GM12878 (cell line): ENCODE measurements at regions not wholly inside any gene's neighbourhood (a gene's known extent, or its start where the extent isn't known, plus 50 kb on each side); places are given as distances from the start of the nearest gene placed in this dataset.

ENCODE experiments used
- ATAC-seq: fragments of 200-7000 bp; cut with Tn5 transposase; 3 replicates; pipeline ENCODE4 v1.9.1; 2020; ENCODE audit warnings: mild to moderate bottlenecking, moderate library complexity
- BruUV-seq: library from RNA; stranded (reverse); fragments of 400-500 nt; replicated peaks from 2 replicates; lab custom pipeline; 2021; lab: Mats Ljungman, UMichigan
- CTCF ChIA-PET: fragments of 300-600 bp; sonication (Branson Sonifier 250); formaldehyde crosslinking; extraction: SDS; loops from one replicate; lab custom pipeline; 2021; ENCODE audit warnings: inconsistent platforms; lab: Yijun Ruan, JAX
- POLR2A ChIA-PET: fragments of 350-600 bp; formaldehyde crosslinking; extraction: SDS; loops from one replicate; lab custom pipeline; 2021; ENCODE audit warnings: inconsistent platforms; lab: Charles Lee
- RAD21 ChIA-PET: fragments of 300-600 bp; sonication (Branson Sonifier 250); formaldehyde crosslinking; loops from one replicate; lab custom pipeline; 2023; ENCODE audit warnings: antibody characterized with exemption; ENCODE audit not compliant: unreplicated experiment; lab: Charles Lee
- SMC1A ChIA-PET: fragments of 300-600 bp; sonication (Branson Sonifier 250); formaldehyde crosslinking; loops from one replicate; lab custom pipeline; 2023; ENCODE audit not compliant: unreplicated experiment, uncharacterized antibody; lab: Charles Lee
- DNase-seq: peaks from one replicate; pipeline ENCODE4 v3.0.0-alpha.2; 2011; ENCODE audit warnings: low read depth, low spot score
- FAIRE-seq: peaks from 3 replicates; lab custom pipeline; 2011; peaks lifted over from hg19 to GRCh38; lab: Jason Lieb, UNC
- H2AFZ ChIP-seq: 2 replicates; pipeline ENCODE4 v1.6.0; 2011; ENCODE audit warnings: low read depth, low read length, control low read depth; ENCODE audit not compliant: control insufficient read depth
- H3K27ac ChIP-seq: 2 replicates; pipeline ENCODE4 v1.5.1; 2011; ENCODE audit warnings: control low read depth; ENCODE audit not compliant: control insufficient read depth, insufficient read depth
- H3K27me3 ChIP-seq, 2 experiments: replicated peaks in 1 of 2; 2 replicates each; pipeline versions ENCODE4 v1.6.0 to v1.6.1; 2011; ENCODE audit warnings: low read length in 1 of 2; ENCODE audit not compliant: control insufficient read depth in 2 of 2, insufficient read depth in 2 of 2
- H3K36me3 ChIP-seq, 2 experiments: 2 replicates each; pipeline ENCODE4 v1.5.1; 2011; ENCODE audit warnings: low read length in 1 of 2; ENCODE audit not compliant: control insufficient read depth in 2 of 2, insufficient read depth in 2 of 2
- H3K4me1 ChIP-seq: 2 replicates; pipeline ENCODE4 v1.6.1; 2011; ENCODE audit warnings: mild to moderate bottlenecking, low read length, moderate library complexity, mixed read lengths; ENCODE audit not compliant: control insufficient read depth, insufficient read depth
- H3K4me2 ChIP-seq: 2 replicates; pipeline ENCODE4 v1.6.0; 2011; ENCODE audit warnings: control low read depth; ENCODE audit not compliant: control insufficient read depth, insufficient read depth
- H3K4me3 ChIP-seq: fragments of 200-600 bp; sonication (generic); 2 replicates; pipeline ENCODE4 v1.5.1; 2016
- H3K79me2 ChIP-seq: 2 replicates; pipeline ENCODE4 v1.6.0; 2011; ENCODE audit warnings: low read length; ENCODE audit not compliant: control insufficient read depth, insufficient read depth
- H3K9ac ChIP-seq: 2 replicates; pipeline ENCODE4 v1.8.0; 2011; ENCODE audit warnings: low read length, control low read depth, mixed read lengths; ENCODE audit not compliant: control insufficient read depth, insufficient read depth
- H3K9me3 ChIP-seq: replicated peaks from 3 replicates; pipeline ENCODE4 v1.5.1; 2011; ENCODE audit warnings: mild to moderate bottlenecking, low read length; ENCODE audit not compliant: control insufficient read depth, insufficient read depth
- H4K20me1 ChIP-seq: 2 replicates; pipeline ENCODE4 v1.6.0; 2011; ENCODE audit not compliant: control insufficient read depth, insufficient read depth
- ATF2 ChIP-seq: IDR thresholded peaks from 2 replicates; pipeline ENCODE4 v1.6.1; 2012; ENCODE audit warnings: low read length, inconsistent platforms
- ATF7 ChIP-seq: fragments of 450-650 bp; IDR thresholded peaks from 2 replicates; pipeline ENCODE4 v1.6.1; 2016; ENCODE audit warnings: low read depth, mild to moderate bottlenecking
- BCLAF1 ChIP-seq: fragments of 450-650 bp; IDR thresholded peaks from 2 replicates; pipeline ENCODE4 v1.6.1; 2017; ENCODE audit warnings: antibody characterized with exemption, mild to moderate bottlenecking, moderate library complexity
- CBFB ChIP-seq: IDR thresholded peaks from 2 replicates; pipeline ENCODE4 v1.6.1; 2016; ENCODE audit warnings: antibody characterized with exemption, low read depth
- CHD2 ChIP-seq: IDR thresholded peaks from 2 replicates; pipeline ENCODE4 v1.6.1; 2011; ENCODE audit warnings: low read depth, low read length, improper control_type of control experiment, borderline replicate concordance
- IKZF1 ChIP-seq: fragments of 450-650 bp; conservative IDR thresholded peaks from 2 replicates; pipeline ENCODE4 v1.6.1; 2017; ENCODE audit warnings: antibody characterized with exemption, mild to moderate bottlenecking
- IKZF2 ChIP-seq, 2 experiments: fragments of 450-650 bp; IDR thresholded peaks; 2 replicates each; pipeline ENCODE4 v1.6.1; 2017; ENCODE audit warnings: mild to moderate bottlenecking in 2 of 2, moderate library complexity in 2 of 2
- JUNB ChIP-seq: IDR thresholded peaks from 2 replicates; pipeline ENCODE4 v1.6.1; 2016; ENCODE audit warnings: antibody characterized with exemption, mild to moderate bottlenecking
- NBN ChIP-seq: fragments of 450-650 bp; IDR thresholded peaks from 2 replicates; pipeline ENCODE4 v1.6.1; 2016
- POLR2A ChIP-seq: IDR thresholded peaks from 2 replicates; pipeline ENCODE4 v1.6.1; 2011; ENCODE audit warnings: low read depth, mild to moderate bottlenecking, low read length
- SIX5 ChIP-seq: IDR thresholded peaks from 2 replicates; pipeline ENCODE4 v1.6.1; 2011; ENCODE audit warnings: mild to moderate bottlenecking, low read depth, low read length, moderate library complexity; ENCODE audit not compliant: severe bottlenecking
- SMAD5 ChIP-seq: IDR thresholded peaks from 2 replicates; pipeline ENCODE4 v1.6.1; 2016; ENCODE audit warnings: antibody characterized with exemption, low read depth
- ZBTB40 ChIP-seq: fragments of 450-650 bp; IDR thresholded peaks from 2 replicates; pipeline ENCODE4 v1.6.1; 2016; ENCODE audit warnings: mild to moderate bottlenecking, moderate library complexity, borderline replicate concordance
- ZNF217 ChIP-seq: fragments of 450-650 bp; IDR thresholded peaks from 2 replicates; pipeline ENCODE4 v1.6.1; 2017; ENCODE audit warnings: antibody characterized with exemption, mild to moderate bottlenecking
- WGBS: methylation state at CpG from one replicate; pipeline ENCODE4 v1.1.6; 2016; ENCODE audit warnings: low lambda C conversion rate; ENCODE audit not compliant: insufficient replicate concordance, insufficient coverage; ENCODE audit errors: missing lambda C conversion rate; 5-methylcytosine and 5-hydroxymethylcytosine counted together
- in situ Hi-C: fragments of 300-500 bp; cut with MboI; formaldehyde crosslinking; loops from 9 replicates; pipeline ENCODE4 v1.14.3; 2018; ENCODE audit warnings: mixed read lengths
- intact Hi-C: fragments of 100-400 bp; cut with micrococcal nuclease; formaldehyde crosslinking; loops from one replicate; pipeline ENCODE4 v1.14.2; 2022; ENCODE audit not compliant: unreplicated experiment

- ChIA-PET RAD21 (interaction anchor here (0.7 kb wide), 1 partner anchor 344 kb away, joined by 3 read pairs; no protein-coding TSS in a partner anchor), POLR2A (no interaction called here), CTCF (interaction anchor here (0.5 to 1.5 kb wide), 2 partner anchors 11 to 1055 kb away, joined by 3 to 4 read pairs; no protein-coding TSS in a partner anchor), SMC1A (no interaction called here)
- H3K9me3 ChIP-seq = no peaks in the 10 kb centered on the region
- no peaks in the 10 kb centered on the region for H4K20me1 ChIP-seq
- H3K79me2 ChIP-seq = no peaks in the 10 kb centered on the region
- no peak overlapping the region for H2AFZ ChIP-seq
- no peaks in the 10 kb centered on the region for H3K27me3 ChIP-seq
- no peak overlapping the region for H3K27ac ChIP-seq
- in situ Hi-C loops = no loop called here
- no peak overlapping the region for H3K4me2 ChIP-seq
- no peaks in the 10 kb centered on the region for H3K36me3 ChIP-seq
- WGBS = 0% methylated on average over 1 of the region's 1 CpG
- no TSS peak for BruUV-seq
- no peak for DNase-seq
- no peak overlapping the region for H3K4me3 ChIP-seq
- no peak for ATAC-seq
- no peak overlapping the region for H3K9ac ChIP-seq
- TF ChIP-seq IKZF2 (IDR thresholded peaks at IDR 0.05) (no peak), SMAD5 (no peak), POLR2A (no peak), ATF7 (no peak), IKZF1 (no peak), NBN (no peak), JUNB (no peak), CBFB (no peak), BCLAF1 (no peak), ATF2 (no peak), ZBTB40 (no peak), ZNF217 (no peak), CHD2 (no peak), SIX5 (no peak)
- intact Hi-C loops = no loop called here
- no peak for FAIRE-seq
- no peaks in the 10 kb centered on the region for H3K4me1 ChIP-seq
Observed at GRCh38 chr17:71484546-71484945, 636.3 kb upstream of the SOX9 start.
